Tibial artery (tissue), 4 donors: ENCODE measurements at regions not wholly inside any gene's neighbourhood (a gene's known extent, or its start where the extent isn't known, plus 50 kb on each side); places are given as distances from the start of the nearest gene placed in this dataset.

Source experiments
- DNase-seq, 2 donors: peaks; one replicate each; pipeline ENCODE4 v3.0.0-alpha.2; 2019
- H3K27ac ChIP-seq, 2 donors: fragments of 200-600 bp; sonication (generic) in 1 of 2; 1 replicate in 1 of 2; 2 replicates in 1 of 2; pipeline ENCODE4 v1.5.1; 2018 to 2019; ENCODE audit warnings: mild to moderate bottlenecking in 1 of 2
- H3K27me3 ChIP-seq, 2 donors: fragments of 200-600 bp; sonication (generic) in 1 of 2; one replicate each; pipeline versions ENCODE4 v1.5.1 to v1.6.0; 2016 to 2019
- H3K36me3 ChIP-seq, 3 donors: fragments of 200-600 bp; sonication (generic) in 2 of 3; one replicate each; pipeline ENCODE4 v1.5.1; 2016 to 2019; ENCODE audit warnings: mild to moderate bottlenecking in 2 of 3
- H3K4me1 ChIP-seq, 4 donors: fragments of 200-600 bp; sonication (generic) in 2 of 4; 1 replicate in 3 of 4; 2 replicates in 1 of 4; pipeline ENCODE4 v1.5.1; 2016 to 2019
- H3K4me3 ChIP-seq, 2 donors: fragments of 200-600 bp; sonication (generic) in 1 of 2; 1 replicate in 1 of 2; 2 replicates in 1 of 2; pipeline ENCODE4 v1.5.1; 2018 to 2019; ENCODE audit warnings: mild to moderate bottlenecking in 2 of 2
- H3K9me3 ChIP-seq, 3 donors: fragments of 200-600 bp; sonication (generic) in 1 of 3; one replicate each; pipeline ENCODE4 v1.5.1; 2016 to 2019
- intact Hi-C: fragments of 100-400 bp; cut with DNase I; formaldehyde crosslinking; loops from one replicate; pipeline ENCODE4 v1.15.0; 2023; ENCODE audit warnings: low total_unique reads
- TF ChIP-seq, protein P1 (sequence below), 2 experiments: fragments of 200-600 bp in 1 of 2; fragments of 450-650 bp in 1 of 2; IDR thresholded peaks; one replicate each; pipeline ENCODE4 v1.5.1; 2017 to 2019; ENCODE audit warnings: antibody characterized with exemption in 2 of 2, mild to moderate bottlenecking in 1 of 2, moderate library complexity in 1 of 2

DNA sequence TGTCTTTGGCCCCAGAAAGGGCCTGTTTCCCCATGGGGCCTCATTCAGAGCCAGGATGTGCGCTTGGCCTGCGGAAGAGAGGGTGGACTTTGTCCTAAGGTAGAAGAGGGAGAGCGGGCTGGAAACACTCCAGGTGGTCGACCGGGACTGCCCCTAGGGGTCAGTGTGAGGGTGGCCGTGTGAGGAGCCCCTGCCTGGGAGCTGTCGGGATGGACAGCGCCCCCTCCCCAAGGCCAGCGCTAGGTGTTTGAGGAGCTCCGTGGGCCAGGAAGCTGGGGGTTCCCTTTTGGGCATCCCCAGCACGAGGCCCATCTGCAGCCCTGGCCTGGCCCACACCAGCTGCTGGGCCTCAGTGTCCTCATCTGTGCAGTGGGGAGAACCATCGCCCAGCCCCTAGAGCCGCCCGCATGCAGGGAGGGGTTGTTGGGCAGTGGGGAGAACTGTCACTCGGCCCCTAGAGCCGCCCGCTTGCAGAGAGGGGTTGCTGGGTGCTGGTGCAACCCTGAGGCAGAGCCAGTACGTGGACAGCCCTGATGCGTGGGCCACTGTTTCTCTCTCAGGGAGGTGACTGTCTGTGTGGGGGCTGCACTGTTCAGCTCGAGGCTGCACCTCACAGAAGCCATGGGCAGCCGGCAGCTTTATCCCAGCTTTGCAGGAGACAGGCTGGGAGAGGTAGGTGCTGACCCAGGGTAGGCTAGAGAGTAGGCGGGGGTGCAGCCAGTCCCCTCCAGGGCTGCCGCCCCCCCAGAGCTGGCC is 1319.9 kb downstream of the BRD1 start:
- no peak overlapping the region for H3K27ac ChIP-seq
- H3K4me1 ChIP-seq, result no peaks in the 10 kb centered on the region
- H3K9me3 ChIP-seq, result no peaks in the 10 kb centered on the region
- intact Hi-C loops, result no loop called here
- H3K4me3 ChIP-seq, result no peak overlapping the region
- peaks cover 0 to 34% of the 10 kb centered on the region in 2 donors for H3K27me3 ChIP-seq
- no peak for DNase-seq
- no peaks in the 10 kb centered on the region for H3K36me3 ChIP-seq
- TF ChIP-seq, protein P1, sequence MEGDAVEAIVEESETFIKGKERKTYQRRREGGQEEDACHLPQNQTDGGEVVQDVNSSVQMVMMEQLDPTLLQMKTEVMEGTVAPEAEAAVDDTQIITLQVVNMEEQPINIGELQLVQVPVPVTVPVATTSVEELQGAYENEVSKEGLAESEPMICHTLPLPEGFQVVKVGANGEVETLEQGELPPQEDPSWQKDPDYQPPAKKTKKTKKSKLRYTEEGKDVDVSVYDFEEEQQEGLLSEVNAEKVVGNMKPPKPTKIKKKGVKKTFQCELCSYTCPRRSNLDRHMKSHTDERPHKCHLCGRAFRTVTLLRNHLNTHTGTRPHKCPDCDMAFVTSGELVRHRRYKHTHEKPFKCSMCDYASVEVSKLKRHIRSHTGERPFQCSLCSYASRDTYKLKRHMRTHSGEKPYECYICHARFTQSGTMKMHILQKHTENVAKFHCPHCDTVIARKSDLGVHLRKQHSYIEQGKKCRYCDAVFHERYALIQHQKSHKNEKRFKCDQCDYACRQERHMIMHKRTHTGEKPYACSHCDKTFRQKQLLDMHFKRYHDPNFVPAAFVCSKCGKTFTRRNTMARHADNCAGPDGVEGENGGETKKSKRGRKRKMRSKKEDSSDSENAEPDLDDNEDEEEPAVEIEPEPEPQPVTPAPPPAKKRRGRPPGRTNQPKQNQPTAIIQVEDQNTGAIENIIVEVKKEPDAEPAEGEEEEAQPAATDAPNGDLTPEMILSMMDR (IDR thresholded peaks at IDR 0.05), result no peak

DNA sequence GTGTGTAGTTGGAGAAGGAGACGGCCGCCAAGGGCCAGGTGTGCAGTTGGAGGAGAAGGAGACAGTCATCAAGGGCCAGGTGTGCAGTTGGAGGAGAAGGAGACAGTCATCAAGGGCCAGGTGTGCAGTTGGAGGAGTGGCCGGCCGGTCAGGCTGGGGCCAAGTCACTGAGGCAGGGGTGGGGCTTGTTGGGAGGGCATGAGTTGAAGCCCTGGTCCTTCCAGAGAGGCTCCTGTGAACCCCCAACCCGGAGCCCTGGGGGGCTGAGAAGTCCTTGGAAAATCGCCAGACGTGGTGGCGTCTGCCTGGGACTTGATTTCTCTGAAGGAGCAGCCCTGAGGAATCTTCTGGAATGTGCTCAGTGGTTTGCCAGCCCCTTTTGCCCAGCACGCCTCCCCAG is 1320.5 kb downstream of the BRD1 start:
- H3K36me3 ChIP-seq, result no peaks in the 10 kb centered on the region
- peaks cover 0 to 35% of the 10 kb centered on the region in 2 donors for H3K27me3 ChIP-seq
- DNase-seq, result no peak
- no peaks in the 10 kb centered on the region for H3K4me1 ChIP-seq
- no peak overlapping the region for H3K27ac ChIP-seq
- H3K9me3 ChIP-seq, result no peaks in the 10 kb centered on the region
- H3K4me3 ChIP-seq, result no peak overlapping the region
- TF ChIP-seq, protein P1 (IDR thresholded peaks at IDR 0.05), result no peak
- intact Hi-C loops, result no loop called here

DNA sequence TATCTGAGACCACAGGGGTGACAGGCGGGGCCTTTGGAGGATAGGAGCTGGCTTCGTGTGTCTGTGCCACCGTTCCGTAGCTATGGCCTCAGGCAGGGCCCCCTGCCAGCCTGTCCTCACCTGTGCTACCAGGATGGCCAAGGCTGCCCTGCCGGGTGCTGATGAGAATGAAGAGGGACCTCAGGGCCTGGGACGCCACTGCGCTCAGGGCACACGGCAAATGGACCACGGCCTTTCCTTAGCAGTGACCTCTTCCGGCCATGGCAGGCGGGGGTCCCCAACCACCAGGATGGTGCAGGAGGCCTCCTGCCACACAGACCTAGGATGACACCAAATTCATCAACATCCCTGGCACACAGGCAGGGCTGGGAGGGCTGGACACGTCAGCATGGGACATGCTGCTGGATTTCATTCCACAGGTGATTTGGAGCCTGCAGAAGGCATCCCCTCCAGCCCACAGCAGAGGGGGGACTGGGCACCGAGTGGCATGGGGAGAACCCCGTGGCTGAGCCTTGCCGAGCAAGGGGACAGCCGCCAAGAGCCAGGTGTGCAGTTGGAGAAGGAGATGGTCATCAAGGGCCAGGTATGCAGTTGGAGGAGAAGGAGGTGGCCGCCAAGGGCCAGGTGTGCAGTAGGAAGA is 1321.0 kb downstream of the BRD1 start:
- intact Hi-C loops, result no loop called here
- TF ChIP-seq, protein P1 (IDR thresholded peaks at IDR 0.05), result no peak
- H3K27ac ChIP-seq, result no peak overlapping the region
- no peaks in the 10 kb centered on the region for H3K36me3 ChIP-seq
- H3K27me3 ChIP-seq, result peaks cover 0 to 39% of the 10 kb centered on the region in 2 donors
- H3K9me3 ChIP-seq, result no peaks in the 10 kb centered on the region
- no peaks in the 10 kb centered on the region for H3K4me1 ChIP-seq
- H3K4me3 ChIP-seq, result no peak overlapping the region
- DNase-seq, result no peak

DNA sequence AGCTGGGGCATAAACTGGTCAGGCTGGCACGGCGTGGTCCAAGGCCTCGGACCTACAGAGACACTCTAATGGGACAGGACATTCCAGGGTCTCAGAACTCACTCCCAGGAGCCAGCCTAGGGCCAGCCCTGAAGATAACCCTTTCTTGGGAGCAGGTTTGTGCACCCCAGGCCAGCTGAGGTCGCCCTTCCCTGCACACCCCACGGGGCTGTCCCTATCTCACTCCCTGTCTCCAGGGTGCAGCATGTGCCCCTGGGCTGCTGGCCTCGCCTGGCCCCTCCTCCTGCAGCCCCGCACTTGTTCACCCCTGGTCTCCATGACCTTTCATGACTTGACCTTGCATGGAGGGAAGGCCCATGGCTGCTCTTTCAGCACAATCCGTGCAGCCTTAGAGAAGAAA is 1321.8 kb downstream of the BRD1 start:
- Histone ChIP-seq H3K27me3 (peaks cover 0 to 47% of the 10 kb centered on the region in 2 donors), H3K27ac (no peak overlapping the region), H3K9me3 (no peaks in the 10 kb centered on the region), H3K4me1 (no peaks in the 10 kb centered on the region), H3K36me3 (no peaks in the 10 kb centered on the region), H3K4me3 (no peak overlapping the region)
- no peak for DNase-seq
- TF ChIP-seq, protein P1 (IDR thresholded peaks at IDR 0.05), result no peak
- intact Hi-C loops, result no loop called here

DNA sequence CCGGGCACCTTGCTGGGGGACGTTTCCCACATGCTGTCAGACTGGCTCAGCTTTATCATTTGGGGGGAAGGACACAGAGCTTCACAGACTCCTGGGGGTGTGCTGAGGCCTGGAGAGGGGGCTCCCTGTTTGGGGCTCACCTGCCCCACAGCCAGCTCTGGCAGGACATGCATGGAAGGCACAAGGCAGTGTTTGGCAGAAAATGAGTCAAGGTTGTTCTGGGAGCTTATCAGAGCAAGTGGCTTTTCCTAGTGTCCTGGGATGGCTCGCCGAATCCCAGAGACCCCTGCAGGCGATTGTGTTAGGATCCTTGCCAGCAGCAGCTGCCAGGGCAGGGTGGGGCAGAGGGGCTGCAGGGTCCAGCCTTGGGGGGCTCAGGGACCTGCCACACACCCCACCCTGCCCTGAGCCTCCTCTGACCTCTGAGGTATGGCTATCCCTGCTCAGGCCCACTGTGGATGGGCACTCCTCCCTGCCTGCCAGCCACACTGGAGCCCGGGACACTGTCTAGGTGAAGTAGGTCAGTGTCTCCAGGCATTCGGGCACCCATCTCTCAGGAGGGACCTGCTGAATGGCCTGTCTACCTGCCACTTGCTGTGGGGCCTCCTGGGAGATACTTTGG is 1323.0 kb downstream of the BRD1 start:
- TF ChIP-seq, protein P1 (IDR thresholded peaks at IDR 0.05), result no peak
- H3K9me3 ChIP-seq, result no peaks in the 10 kb centered on the region
- no peaks in the 10 kb centered on the region for H3K36me3 ChIP-seq
- H3K27ac ChIP-seq, result no peak overlapping the region
- peaks cover 0 to 59% of the 10 kb centered on the region in 2 donors for H3K27me3 ChIP-seq
- no peak overlapping the region for H3K4me3 ChIP-seq
- no peak for DNase-seq
- no peaks in the 10 kb centered on the region for H3K4me1 ChIP-seq
- intact Hi-C loops, result no loop called here
